Ammon's horn (tissue), 1 donor: ENCODE measurements at regions not wholly inside any gene's neighbourhood (a gene's known extent, or its start where the extent isn't known, plus 50 kb on each side); places are given as distances from the start of the nearest gene placed in this dataset.
"Not testable (repeated sequence)": the region's sequence is repeated elsewhere in the genome, so short reads cannot be mapped to it uniquely, and the experiment has no call there.

Experiments
- DNase-seq: peaks from one replicate; pipeline ENCODE4 v3.0.0-alpha.2; 2016; ENCODE audit warnings: low spot score

DNA sequence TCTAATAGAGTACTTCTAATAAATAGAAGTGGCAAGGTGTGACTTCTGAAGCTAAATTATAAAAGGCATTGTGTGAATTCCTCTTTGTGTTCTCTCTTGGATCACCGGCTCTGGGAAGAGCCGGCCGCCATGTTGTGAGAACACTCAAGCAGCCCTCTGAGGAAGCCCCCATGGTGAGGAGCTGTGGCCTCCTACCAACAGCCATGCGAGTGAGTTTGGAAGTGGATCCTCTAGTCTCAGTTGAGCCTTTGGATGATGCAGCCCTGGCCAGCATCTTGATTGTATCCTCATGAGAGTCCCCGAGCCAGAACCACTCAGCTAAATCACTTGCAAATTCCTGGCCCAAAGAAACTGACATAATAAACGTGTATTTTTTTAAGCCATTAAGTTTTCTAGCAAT, 94.5 kb upstream of the CARD11 start:
- no peak for DNase-seq

- peak; percentile 34 for DNase-seq
These were observed 95.3 kb upstream of the CARD11 start for GRCh38 chr7:3138997-3139396.

DNA sequence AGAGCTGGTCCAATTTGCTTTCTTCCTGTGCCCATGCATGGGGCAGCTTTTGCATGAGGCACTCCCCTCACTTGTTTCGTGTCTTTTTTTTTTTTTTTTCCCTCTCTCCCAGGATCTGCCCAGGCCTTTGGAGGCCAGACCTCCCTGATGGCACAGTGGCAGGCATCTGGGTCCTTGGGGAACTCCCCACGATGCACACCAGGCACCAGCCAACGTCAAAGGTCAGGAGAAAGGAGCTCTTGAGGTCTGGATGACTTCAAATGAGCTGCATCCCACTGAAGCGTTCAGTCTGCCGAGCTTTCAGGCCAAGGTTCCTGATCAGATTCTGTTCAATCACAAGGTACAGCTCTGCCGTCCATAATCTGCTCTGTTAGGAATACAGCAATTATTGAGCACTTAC, 97.2 kb upstream of the CARD11 start:
- DNase-seq = no peak

GRCh38 chr7:3141326-3141725, 97.7 kb upstream of the CARD11 start:
- no peak for DNase-seq

DNA sequence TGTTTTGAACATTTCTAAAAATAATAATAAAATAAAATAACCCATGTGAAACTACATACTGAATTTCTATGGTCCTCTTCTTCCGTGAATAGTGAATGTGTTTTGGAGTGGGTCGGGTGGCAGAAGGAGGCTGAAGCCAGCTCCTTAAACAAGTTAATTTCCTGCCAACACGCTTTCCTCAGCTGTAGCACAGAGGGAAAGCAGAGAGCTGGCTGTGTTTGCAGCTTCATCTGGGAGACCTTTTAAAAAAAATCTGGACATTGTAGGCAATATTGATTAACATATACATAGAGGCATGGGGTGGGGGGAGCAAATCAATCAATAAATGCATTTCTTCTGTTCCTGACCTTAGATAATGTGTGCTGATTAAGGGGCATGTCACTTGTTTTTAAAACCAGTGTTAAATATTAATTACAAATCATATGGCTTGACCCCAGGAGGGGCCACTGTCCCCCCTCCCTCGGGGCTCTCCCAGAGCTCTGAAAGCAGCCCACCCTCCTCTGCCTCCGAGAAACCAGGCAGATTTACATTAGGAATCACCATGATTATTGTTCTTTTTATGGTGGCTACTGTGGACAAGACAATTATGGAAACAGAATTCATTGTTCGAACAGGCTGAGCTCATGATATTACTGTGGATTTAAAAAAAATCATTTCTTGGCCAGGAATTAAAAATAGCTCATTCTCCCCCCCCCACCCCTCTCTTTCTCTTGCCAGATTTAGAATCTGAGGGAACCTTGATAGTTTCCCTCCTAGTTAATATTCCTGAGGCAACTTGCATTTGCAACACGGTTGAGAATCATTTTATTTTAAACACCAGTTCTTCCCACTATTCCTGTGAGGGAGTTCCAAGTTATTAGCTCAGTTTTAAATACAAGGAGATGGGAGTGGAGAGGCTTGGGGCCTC, 100.5 kb upstream of the CARD11 start:
- DNase-seq = no peak

DNA sequence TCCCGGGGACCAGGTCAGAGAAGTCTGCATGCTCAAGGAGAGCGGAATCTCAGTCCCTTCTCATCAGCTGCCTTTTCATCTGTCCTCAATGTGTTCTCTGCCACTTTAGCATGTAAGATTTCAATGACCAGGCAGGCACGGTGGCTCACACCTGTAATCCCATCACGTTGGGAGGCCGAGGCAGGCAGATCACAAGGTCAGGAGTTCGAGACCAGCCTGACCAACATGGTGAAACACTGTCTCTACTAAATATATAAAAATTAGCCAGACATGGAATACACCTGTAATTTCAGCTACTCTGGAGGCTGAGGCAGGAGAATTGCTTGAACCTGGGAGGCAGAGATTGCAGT, 101.1 kb upstream of the CARD11 start:
- DNase-seq = not testable (repeated sequence)

DNA sequence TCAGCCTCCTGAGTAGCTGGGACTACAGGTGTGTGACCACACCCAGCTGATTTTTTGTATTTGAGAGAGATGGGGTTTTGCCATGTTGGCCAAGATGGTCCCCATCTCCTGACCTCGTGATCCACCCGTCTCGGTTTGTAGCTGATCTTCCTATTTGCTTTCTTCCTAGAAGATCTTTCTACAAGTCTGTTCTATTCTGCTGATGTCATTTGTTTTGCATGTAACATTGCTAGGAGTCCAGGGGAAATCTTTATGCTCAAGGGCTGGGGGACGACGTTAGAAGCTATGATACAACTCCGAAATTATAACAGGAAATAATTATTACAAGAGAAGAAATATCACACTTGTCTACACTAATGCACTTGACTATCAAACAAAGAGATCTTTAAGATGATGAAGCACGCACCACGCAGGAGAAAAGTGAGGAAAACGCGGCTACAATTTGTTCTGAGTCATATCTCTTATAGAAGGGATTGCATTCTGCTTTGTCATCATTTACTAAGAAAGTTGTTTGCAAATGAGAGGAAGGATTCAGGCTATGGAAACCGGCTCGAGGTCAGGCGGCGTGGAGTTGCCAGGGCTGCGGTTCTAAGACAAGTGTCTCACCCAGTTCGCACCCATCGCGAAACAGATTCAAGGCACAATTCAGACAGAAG, 103.0 kb upstream of the CARD11 start:
- DNase-seq = no peak

GRCh38 chr7:3148471-3148870, 104.8 kb upstream of the CARD11 start:
- not testable (repeated sequence) for DNase-seq

GRCh38 chr7:3149231-3149995, 105.7 kb upstream of the CARD11 start:
- no peak for DNase-seq

GRCh38 chr7:3150027-3150426, 106.4 kb upstream of the CARD11 start:
- no peak for DNase-seq

DNA sequence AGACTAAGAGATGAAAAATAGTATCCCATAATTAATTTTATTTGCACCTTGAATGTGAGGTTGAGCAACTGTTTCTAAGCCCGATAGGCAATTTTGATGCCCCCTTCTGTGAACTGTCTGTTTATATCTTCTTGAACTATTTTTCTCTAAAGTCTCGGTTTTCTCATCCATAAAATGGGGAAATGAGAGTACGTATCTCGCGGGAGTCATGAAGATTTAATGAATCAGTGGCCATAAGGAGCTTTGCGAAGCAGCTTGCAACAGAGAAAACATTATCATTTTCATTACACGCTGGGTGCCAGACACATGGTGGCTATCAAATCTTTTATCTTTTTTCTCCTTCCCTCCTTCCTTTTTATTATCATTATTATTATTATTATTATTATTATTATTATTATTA, 108.1 kb upstream of the CARD11 start:
- DNase-seq = no peak

- DNase-seq = no peak
These were observed 109.0 kb upstream of the CARD11 start for GRCh38 chr7:3152714-3153113.

- DNase-seq = peak; percentile 53
These were observed 109.5 kb upstream of the CARD11 start for GRCh38 chr7:3153118-3153517.

GRCh38 chr7:3154317-3154716, 110.7 kb upstream of the CARD11 start:
- DNase-seq = no peak

DNA sequence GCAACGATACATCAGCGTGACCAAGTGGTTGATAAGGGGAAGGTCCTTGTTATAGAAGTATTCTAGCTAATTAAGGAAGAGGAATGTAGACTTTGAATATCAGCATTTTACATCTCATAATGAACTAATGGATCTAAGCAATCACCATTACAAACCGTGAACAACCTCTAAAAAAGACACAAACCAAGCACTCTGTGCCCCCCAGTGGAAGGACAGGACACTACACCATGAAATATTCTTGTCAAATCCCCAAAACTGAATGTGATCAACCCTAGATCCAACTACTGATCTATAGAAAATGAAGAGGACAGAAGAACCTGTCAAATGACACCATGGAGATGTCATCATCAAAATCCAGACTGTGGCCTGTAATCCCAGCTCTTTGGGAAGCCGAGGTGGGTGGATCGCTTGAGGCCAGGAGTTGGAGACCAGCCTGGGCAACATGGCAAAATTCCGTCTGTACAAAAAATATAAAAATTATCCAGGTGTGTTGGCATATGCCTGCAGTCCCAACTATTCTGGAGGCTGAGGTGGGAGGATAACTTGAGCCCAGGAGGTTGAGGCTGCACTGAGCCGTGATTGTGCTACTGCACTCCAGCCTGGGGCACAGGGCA, 111.3 kb upstream of the CARD11 start:
- peak; percentile 18 for DNase-seq

GRCh38 chr7:3156508-3156907, 112.8 kb upstream of the CARD11 start:
- DNase-seq = no peak

- peak; percentile 26 for DNase-seq
These were observed 114.1 kb upstream of the CARD11 start for GRCh38 chr7:3157566-3158287.

DNA sequence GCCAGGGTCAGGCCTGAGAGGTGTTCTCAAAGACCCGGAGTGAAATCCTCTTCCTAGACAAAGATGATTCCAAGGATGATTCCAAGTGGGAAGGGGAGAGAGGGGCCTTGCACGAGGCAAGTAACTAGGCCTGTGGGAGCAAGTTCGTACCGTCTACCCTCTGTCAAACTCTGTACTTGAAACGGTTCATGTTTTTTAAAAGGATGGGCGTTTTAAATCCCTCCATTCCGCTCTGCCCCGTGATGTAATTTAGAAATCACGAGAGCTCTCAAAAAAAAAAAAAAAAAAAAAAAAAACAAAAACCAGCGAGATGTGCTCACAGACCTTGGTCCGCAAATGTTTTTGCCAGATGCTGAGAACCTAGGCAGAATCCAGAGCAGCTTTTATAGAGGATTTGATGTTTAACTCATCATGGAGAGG, 114.7 kb upstream of the CARD11 start:
- no peak for DNase-seq

DNA sequence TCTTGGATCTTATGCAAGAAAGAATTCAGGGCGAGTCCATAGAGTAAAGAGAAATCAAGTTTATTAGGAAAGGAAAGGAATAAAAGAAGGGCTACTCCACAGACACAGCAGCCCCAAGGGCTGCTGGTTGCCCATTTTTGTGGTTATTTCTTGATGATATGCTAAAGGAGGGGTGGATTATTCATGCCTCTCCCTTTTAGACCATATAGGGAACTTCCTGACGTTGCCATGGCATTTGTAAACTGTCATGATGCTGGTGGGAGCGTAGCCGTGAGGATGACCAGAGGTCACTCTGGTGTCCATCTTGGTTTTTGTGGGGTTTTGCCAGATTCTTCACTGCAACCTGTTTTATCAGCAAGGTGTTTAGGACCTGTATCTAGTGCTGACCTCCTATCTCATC, 115.4 kb upstream of the CARD11 start:
- DNase-seq = no peak

GRCh38 chr7:3159445-3159844, 115.8 kb upstream of the CARD11 start:
- no peak for DNase-seq

- not testable (repeated sequence) for DNase-seq
These were observed 116.3 kb upstream of the CARD11 start for GRCh38 chr7:3159926-3160325.

DNA sequence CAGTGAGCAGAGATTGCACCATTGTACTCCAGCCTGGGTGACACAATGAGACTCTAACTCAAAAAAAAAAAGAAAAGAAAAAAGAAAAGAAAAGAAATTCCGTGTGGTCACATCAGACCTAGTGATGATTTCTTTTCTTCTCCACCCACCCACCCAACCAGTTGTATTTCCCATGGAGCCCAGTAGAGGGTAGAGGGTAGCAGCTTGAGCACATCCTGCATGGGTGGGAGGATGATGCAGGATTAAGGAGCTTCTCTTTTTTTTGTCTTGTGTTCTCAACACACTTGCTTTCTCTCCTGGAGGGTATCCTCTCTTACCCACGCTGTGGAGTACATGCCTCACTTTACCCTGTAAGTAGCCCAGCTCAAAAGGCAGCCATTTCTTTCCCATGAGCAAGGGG, 118.6 kb upstream of the CARD11 start:
- no peak for DNase-seq
